ENCODE measurements at regions not wholly inside any gene's neighbourhood (a gene's known extent, or its start where the extent isn't known, plus 50 kb on each side); places are given as distances from the start of the nearest gene placed in this dataset.
"Not testable (repeated sequence)": the region's sequence is repeated elsewhere in the genome, so short reads cannot be mapped to it uniquely, and the experiment has no call there.

DNA sequence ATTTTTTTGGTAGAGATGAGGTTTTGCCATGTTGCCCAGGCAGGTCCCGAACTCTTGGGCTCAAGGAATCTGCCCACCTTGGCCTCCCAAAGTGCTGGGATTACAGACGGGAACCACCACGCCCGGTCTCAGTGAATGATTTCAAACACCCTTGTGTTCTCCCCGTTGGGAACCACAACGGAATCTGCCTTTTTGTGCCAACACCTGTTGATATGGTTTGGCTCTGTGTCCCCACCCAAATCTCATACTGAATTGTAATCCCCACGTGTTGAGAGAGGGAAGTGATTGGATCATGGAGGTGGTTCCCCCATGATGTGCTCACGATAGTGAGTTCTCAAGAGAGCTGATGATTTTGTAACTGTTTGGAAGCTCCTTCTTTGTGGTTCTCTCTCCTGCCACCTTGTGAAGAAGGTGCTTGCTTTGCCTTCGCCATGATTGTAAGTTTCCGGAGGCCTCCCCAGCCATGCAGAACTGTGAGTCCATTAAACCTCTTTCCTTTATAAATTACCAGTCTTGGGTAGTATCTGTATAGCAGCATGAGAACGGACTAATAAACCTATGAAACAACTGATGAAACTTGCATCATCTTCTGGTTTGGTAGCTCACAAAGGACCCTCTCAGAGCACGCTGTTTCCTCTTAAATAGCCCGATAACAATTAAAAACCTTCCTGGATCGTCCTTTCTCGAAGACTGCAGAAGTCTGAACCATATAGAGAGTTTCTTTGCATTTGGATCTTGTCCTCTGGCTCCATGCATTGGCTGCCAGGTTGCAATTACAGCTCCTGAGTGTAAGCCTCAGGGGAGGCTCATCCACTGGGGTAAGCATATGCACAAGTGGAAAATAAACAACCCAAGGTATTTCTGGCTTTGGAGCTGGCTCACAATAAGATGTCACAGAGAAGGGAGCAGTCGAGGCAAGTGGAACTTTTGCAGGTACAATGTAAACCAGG, 91.5 kb downstream of the SPRY4 start:
- intact Hi-C loops (cut with DNase I): no loop called here
- no peaks in the 10 kb centered on the region for H3K9me3 ChIP-seq
- H3K27ac ChIP-seq: no peak overlapping the region
- no peaks in the 10 kb centered on the region for H3K27me3 ChIP-seq
- H3K36me3 ChIP-seq: no peaks in the 10 kb centered on the region
- no peak overlapping the region for H3K4me3 ChIP-seq
- ATAC-seq: no peak
- DNase-seq: no peak
- TF ChIP-seq, protein P1, sequence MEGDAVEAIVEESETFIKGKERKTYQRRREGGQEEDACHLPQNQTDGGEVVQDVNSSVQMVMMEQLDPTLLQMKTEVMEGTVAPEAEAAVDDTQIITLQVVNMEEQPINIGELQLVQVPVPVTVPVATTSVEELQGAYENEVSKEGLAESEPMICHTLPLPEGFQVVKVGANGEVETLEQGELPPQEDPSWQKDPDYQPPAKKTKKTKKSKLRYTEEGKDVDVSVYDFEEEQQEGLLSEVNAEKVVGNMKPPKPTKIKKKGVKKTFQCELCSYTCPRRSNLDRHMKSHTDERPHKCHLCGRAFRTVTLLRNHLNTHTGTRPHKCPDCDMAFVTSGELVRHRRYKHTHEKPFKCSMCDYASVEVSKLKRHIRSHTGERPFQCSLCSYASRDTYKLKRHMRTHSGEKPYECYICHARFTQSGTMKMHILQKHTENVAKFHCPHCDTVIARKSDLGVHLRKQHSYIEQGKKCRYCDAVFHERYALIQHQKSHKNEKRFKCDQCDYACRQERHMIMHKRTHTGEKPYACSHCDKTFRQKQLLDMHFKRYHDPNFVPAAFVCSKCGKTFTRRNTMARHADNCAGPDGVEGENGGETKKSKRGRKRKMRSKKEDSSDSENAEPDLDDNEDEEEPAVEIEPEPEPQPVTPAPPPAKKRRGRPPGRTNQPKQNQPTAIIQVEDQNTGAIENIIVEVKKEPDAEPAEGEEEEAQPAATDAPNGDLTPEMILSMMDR (IDR thresholded peaks at IDR 0.05): no peak
- H3K4me1 ChIP-seq: no peaks in the 10 kb centered on the region

DNA sequence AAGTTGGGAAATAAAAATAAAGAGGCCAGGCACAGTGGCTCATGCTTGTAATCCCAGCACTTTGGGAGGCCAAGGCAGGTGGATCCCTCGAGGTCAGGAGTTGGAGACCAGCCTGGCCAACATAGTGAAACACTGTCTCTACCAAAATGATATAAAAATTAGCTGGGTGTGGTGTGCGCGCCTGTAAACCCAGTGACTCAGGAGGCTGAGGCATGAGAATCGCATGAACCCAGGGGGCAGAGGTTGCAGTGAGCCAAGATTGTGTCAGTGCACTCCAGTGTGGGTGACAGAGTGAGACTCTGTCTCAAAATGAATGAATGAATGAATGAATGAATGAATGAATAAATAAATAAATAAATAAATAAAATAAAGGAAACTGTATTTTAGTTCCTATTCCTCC, 93.9 kb downstream of the SPRY4 start:
- DNase-seq; ATAC-seq; H3K9me3 ChIP-seq; intact Hi-C loops (cut with DNase I); H3K27ac ChIP-seq; H3K4me3 ChIP-seq; H3K4me1 ChIP-seq; H3K27me3 ChIP-seq; H3K36me3 ChIP-seq: not testable (repeated sequence)

DNA sequence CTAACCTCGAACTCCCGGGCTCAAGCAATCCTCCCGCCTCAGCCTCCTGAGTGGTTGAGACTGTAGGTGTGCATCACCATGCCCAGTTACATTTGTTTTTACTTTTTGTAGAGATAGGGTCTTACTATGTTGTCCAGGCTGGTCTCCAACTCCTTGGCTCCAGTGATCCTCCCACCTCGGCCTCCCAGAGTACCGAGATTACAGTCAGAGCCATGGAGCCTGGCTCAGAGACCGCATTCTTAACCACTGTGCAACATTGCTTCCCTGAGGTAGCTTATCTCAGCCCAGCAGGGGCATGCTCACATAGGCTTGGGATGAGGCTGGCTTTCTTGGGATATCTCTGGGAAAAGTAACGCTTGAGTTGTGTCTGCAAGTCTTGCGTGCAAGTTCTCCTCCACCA, 99.7 kb downstream of the SPRY4 start:
- ATAC-seq: no peak
- intact Hi-C loops (cut with DNase I): no loop called here
- H3K4me1 ChIP-seq: peaks cover 11 to 36% of the 10 kb centered on the region in 2 donors

GRCh38 chr5:142222866-142223558, 101.8 kb downstream of the SPRY4 start:
- TF ChIP-seq, protein P1 (IDR thresholded peaks at IDR 0.05): no peak
- peaks cover 11 to 36% of the 10 kb centered on the region in 2 donors for H3K4me1 ChIP-seq
- H3K9me3 ChIP-seq: no peaks in the 10 kb centered on the region
- no peak for ATAC-seq
- no peak overlapping the region for H3K27ac ChIP-seq
- no peak for DNase-seq
- peaks cover 0 to 4% of the 10 kb centered on the region in 2 donors for H3K27me3 ChIP-seq
- H3K4me3 ChIP-seq: no peak overlapping the region
- intact Hi-C loops (cut with DNase I): no loop called here
- H3K36me3 ChIP-seq: no peaks in the 10 kb centered on the region

More for the DNA sequence above, 99.7 kb downstream of the SPRY4 start:
- no peak overlapping the region for H3K4me3 ChIP-seq
- H3K36me3 ChIP-seq: no peaks in the 10 kb centered on the region
- no peak overlapping the region for H3K27ac ChIP-seq
- no peaks in the 10 kb centered on the region for H3K9me3 ChIP-seq
- TF ChIP-seq, protein P1 (IDR thresholded peaks at IDR 0.05): no peak
- no peak for DNase-seq
- peaks cover 0 to 4% of the 10 kb centered on the region in 2 donors for H3K27me3 ChIP-seq

- TF ChIP-seq, protein P1 (IDR thresholded peaks at IDR 0.05): no peak
- no peak for DNase-seq
- Histone ChIP-seq H3K4me3 (no peak overlapping the region), H3K9me3 (no peaks in the 10 kb centered on the region), H3K36me3 (no peaks in the 10 kb centered on the region), H3K27me3 (peaks cover 0 to 4% of the 10 kb centered on the region in 2 donors), H3K4me1 (peaks cover 11 to 36% of the 10 kb centered on the region in 2 donors), H3K27ac (no peak overlapping the region)
- intact Hi-C loops (cut with DNase I): no loop called here
- no peak for ATAC-seq
These were observed 102.5 kb downstream of the SPRY4 start for GRCh38 chr5:142222225-142222865.

Data from left lung (tissue), 4 donors.